HCT116 (cell line): ENCODE measurements at regions not wholly inside any gene's neighbourhood (a gene's known extent, or its start where the extent isn't known, plus 50 kb on each side); places are given as distances from the start of the nearest gene placed in this dataset.

ENCODE experiments used
- EGR1 ChIP-seq: IDR thresholded peaks from 2 replicates; pipeline ENCODE4 v1.6.1; 2012; ENCODE audit warnings: low read depth
- ELF1 ChIP-seq: IDR thresholded peaks from 2 replicates; pipeline ENCODE4 v1.6.1; 2012; ENCODE audit warnings: low read depth, borderline replicate concordance
- EZH2phosphoT487 ChIP-seq: fragments of 200-600 bp; IDR thresholded peaks from 2 replicates; pipeline ENCODE4 v1.6.1; 2018; ENCODE audit warnings: antibody characterized with exemption, borderline replicate concordance
- FOSL1 ChIP-seq: IDR thresholded peaks from 2 replicates; pipeline ENCODE4 v1.6.1; 2012; ENCODE audit warnings: low read depth
- JUND ChIP-seq: IDR thresholded peaks from 2 replicates; pipeline ENCODE4 v1.6.1; 2012
- POLR2A ChIP-seq: IDR thresholded peaks from 2 replicates; pipeline ENCODE4 v1.7.0; 2011; ENCODE audit warnings: borderline replicate concordance; ENCODE audit not compliant: insufficient read depth, insufficient read length; ENCODE audit errors: extremely low read depth
- POLR2AphosphoS5 ChIP-seq: IDR thresholded peaks from 2 replicates; pipeline ENCODE4 v1.6.1; 2011; ENCODE audit warnings: mild to moderate bottlenecking, low read depth, low read length, moderate library complexity
- RAD21 ChIP-seq: IDR thresholded peaks from 2 replicates; pipeline ENCODE4 v1.6.1; 2012; ENCODE audit warnings: low read depth, mild to moderate bottlenecking
- SP1 ChIP-seq: IDR thresholded peaks from 2 replicates; pipeline ENCODE4 v1.6.1; 2012; ENCODE audit warnings: low read depth
- TCF7L2 ChIP-seq: IDR thresholded peaks from 2 replicates; pipeline ENCODE4 v1.7.0; 2011; ENCODE audit warnings: borderline replicate concordance, inconsistent platforms; ENCODE audit not compliant: insufficient read depth, insufficient read length; ENCODE audit errors: extremely low read depth
- TF ChIP-seq, protein P1 (sequence below), 3 experiments: fragments of 200-600 bp in 1 of 3; sonication (generic) in 1 of 3; IDR thresholded peaks in 2 of 3; conservative IDR thresholded peaks in 1 of 3; 2 replicates each; pipeline ENCODE4 v1.5.1; 2012 to 2017; ENCODE audit warnings: low read depth in 2 of 3, low read length in 2 of 3, antibody characterized with exemption in 1 of 3, borderline replicate concordance in 1 of 3, control low read depth in 1 of 3, mild to moderate bottlenecking in 1 of 3, mixed read lengths in 1 of 3, mixed run types in 1 of 3, moderate library complexity in 1 of 3; ENCODE audit not compliant: insufficient read depth in 1 of 3
- TF ChIP-seq, protein P2 (sequence below): IDR thresholded peaks from 2 replicates; pipeline ENCODE4 v1.6.1; 2012; ENCODE audit warnings: low read depth
- TF ChIP-seq, protein P3 (sequence below): IDR thresholded peaks from 2 replicates; pipeline ENCODE4 v1.6.1; 2012
- TF ChIP-seq, protein P4 (sequence below): IDR thresholded peaks from 2 replicates; pipeline ENCODE4 v1.6.1; 2012

DNA sequence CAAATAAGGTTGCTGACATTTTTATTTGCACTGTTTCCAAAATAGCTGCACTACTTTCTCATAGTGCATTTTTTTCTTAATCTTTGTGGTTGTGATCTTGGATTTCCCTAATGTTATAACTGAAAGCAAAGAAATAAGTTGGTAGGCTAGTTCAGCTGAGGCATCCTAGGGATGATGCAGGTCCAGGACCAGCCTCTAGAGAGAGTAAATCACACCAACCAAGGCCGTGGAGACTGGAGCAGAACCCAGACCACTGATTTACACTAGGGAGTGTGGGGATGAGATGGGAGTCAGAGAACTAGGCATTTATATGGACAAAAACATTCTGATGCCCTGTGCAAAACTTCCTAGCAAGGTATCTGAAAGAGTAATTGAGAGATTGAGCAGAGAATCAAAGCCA, 104.5 kb downstream of the URB2 start:
- TF ChIP-seq, protein P1, sequence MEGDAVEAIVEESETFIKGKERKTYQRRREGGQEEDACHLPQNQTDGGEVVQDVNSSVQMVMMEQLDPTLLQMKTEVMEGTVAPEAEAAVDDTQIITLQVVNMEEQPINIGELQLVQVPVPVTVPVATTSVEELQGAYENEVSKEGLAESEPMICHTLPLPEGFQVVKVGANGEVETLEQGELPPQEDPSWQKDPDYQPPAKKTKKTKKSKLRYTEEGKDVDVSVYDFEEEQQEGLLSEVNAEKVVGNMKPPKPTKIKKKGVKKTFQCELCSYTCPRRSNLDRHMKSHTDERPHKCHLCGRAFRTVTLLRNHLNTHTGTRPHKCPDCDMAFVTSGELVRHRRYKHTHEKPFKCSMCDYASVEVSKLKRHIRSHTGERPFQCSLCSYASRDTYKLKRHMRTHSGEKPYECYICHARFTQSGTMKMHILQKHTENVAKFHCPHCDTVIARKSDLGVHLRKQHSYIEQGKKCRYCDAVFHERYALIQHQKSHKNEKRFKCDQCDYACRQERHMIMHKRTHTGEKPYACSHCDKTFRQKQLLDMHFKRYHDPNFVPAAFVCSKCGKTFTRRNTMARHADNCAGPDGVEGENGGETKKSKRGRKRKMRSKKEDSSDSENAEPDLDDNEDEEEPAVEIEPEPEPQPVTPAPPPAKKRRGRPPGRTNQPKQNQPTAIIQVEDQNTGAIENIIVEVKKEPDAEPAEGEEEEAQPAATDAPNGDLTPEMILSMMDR (IDR thresholded peaks at IDR 0.05 in 2 of 3, conservative IDR thresholded peaks at IDR 0.05 in 1 of 3; ENCODE audit: borderline replicate concordance in 1 of 3, insufficient read depth in 1 of 3, low read depth in 2 of 3, low read length in 2 of 3) = no peak
- no peak for TF ChIP-seq POLR2A
- TF ChIP-seq FOSL1 = no peak
- TF ChIP-seq ELF1 = no peak
- no peak for TF ChIP-seq SP1
- TF ChIP-seq, protein P2, sequence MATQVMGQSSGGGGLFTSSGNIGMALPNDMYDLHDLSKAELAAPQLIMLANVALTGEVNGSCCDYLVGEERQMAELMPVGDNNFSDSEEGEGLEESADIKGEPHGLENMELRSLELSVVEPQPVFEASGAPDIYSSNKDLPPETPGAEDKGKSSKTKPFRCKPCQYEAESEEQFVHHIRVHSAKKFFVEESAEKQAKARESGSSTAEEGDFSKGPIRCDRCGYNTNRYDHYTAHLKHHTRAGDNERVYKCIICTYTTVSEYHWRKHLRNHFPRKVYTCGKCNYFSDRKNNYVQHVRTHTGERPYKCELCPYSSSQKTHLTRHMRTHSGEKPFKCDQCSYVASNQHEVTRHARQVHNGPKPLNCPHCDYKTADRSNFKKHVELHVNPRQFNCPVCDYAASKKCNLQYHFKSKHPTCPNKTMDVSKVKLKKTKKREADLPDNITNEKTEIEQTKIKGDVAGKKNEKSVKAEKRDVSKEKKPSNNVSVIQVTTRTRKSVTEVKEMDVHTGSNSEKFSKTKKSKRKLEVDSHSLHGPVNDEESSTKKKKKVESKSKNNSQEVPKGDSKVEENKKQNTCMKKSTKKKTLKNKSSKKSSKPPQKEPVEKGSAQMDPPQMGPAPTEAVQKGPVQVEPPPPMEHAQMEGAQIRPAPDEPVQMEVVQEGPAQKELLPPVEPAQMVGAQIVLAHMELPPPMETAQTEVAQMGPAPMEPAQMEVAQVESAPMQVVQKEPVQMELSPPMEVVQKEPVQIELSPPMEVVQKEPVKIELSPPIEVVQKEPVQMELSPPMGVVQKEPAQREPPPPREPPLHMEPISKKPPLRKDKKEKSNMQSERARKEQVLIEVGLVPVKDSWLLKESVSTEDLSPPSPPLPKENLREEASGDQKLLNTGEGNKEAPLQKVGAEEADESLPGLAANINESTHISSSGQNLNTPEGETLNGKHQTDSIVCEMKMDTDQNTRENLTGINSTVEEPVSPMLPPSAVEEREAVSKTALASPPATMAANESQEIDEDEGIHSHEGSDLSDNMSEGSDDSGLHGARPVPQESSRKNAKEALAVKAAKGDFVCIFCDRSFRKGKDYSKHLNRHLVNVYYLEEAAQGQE = no peak
- no peak for TF ChIP-seq JUND
- TF ChIP-seq POLR2AphosphoS5 = no peak
- TF ChIP-seq TCF7L2 = no peak
- TF ChIP-seq EZH2phosphoT487 = no peak
- TF ChIP-seq, protein P3, sequence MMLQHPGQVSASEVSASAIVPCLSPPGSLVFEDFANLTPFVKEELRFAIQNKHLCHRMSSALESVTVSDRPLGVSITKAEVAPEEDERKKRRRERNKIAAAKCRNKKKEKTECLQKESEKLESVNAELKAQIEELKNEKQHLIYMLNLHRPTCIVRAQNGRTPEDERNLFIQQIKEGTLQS = no peak
- TF ChIP-seq, protein P4, sequence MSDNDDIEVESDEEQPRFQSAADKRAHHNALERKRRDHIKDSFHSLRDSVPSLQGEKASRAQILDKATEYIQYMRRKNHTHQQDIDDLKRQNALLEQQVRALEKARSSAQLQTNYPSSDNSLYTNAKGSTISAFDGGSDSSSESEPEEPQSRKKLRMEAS = no peak
- no peak for TF ChIP-seq EGR1
- TF ChIP-seq RAD21 = no peak
